ENCODE measurements at regions not wholly inside any gene's neighbourhood (a gene's known extent, or its start where the extent isn't known, plus 50 kb on each side); places are given as distances from the start of the nearest gene placed in this dataset.
A peak's percentile ranks its signal among the peaks of the same experiment; 100 is the strongest.

DNA sequence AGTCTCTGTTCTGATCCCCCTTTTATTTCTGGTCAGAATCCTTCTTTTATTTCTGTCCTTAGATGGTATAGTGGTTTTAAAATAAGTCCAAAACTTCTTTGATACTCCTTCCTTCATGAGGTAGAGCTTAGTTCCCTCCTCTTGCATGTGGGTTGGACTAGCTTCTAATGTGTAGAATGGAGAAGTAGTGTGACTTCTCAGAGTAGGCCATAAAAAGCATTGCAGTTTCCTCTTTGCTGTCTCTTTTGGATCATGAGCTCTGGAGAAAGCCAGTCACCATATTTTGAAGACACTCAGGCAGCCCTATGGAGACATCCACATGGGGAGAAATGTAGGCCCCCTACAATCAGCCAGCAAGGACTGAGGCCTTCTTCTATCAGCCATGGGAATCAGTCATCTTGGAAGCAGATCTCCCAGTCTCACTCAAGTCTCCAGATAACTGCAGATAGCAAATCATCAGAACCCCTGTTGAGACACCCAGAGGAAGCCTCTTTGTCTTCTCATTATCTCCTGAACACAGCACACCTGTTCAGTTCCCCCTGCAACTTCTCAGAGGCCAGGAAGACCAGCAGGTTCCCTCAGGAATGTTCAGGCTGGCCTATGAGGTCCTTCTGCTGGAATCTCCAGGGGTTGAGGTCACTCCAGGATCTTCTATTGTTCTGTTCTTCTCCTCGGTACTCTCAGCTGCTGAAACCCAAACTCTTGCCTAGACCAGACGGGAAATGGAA lies 511.9 kb upstream of the ZMIZ1 start:
- Mint-ChIP-seq H3K4me1 (ENCODE audit: low read depth) (peaks cover 16% of the 10 kb centered on the region), H3K27ac (ENCODE audit: unreplicated experiment) (no peak overlapping the region), H3K27me3 (ENCODE audit: low read depth) (peaks cover 2% of the 10 kb centered on the region), H3K9me3 (ENCODE audit: low read depth) (no peaks in the 10 kb centered on the region), H3K36me3 (ENCODE audit: low read depth) (no peaks in the 10 kb centered on the region), H3K4me3 (ENCODE audit: unreplicated experiment) (no peak overlapping the region)
- DNase-seq (ENCODE audit: low spot score), result no peak
- TF ChIP-seq, protein P1, sequence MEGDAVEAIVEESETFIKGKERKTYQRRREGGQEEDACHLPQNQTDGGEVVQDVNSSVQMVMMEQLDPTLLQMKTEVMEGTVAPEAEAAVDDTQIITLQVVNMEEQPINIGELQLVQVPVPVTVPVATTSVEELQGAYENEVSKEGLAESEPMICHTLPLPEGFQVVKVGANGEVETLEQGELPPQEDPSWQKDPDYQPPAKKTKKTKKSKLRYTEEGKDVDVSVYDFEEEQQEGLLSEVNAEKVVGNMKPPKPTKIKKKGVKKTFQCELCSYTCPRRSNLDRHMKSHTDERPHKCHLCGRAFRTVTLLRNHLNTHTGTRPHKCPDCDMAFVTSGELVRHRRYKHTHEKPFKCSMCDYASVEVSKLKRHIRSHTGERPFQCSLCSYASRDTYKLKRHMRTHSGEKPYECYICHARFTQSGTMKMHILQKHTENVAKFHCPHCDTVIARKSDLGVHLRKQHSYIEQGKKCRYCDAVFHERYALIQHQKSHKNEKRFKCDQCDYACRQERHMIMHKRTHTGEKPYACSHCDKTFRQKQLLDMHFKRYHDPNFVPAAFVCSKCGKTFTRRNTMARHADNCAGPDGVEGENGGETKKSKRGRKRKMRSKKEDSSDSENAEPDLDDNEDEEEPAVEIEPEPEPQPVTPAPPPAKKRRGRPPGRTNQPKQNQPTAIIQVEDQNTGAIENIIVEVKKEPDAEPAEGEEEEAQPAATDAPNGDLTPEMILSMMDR (IDR thresholded peaks at IDR 0.05), result no peak

DNA sequence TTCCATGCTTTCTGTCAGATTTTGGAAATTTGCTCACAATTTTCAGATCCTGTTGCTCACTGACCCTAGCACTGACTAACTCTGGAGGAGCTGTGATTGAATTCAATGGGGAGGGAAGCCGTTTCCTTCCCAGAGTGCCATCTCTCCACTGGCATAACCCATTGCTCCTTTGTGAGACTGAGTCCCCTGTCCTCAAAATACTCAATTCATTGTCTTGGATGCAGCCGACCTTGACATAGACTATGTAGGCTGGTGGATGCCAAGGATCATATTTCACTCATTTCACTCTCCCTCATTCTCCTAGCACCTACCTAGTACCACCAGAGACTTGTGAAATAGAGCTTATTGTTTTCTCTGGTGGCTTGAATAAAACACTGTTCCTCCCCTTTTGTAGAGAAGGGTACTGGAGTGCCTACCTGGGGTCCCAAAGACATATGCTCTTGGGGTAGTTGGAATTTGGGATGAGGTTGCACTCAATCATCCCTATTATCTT lies 511.3 kb upstream of the ZMIZ1 start:
- Mint-ChIP-seq H3K4me3 (ENCODE audit: unreplicated experiment) (no peak overlapping the region), H3K27ac (ENCODE audit: unreplicated experiment) (no peak overlapping the region), H3K27me3 (ENCODE audit: low read depth) (peaks cover 2% of the 10 kb centered on the region), H3K4me1 (ENCODE audit: low read depth) (peaks cover 16% of the 10 kb centered on the region), H3K36me3 (ENCODE audit: low read depth) (no peaks in the 10 kb centered on the region), H3K9me3 (ENCODE audit: low read depth) (no peaks in the 10 kb centered on the region)
- TF ChIP-seq, protein P1 (IDR thresholded peaks at IDR 0.05), result no peak
- no peak for DNase-seq (ENCODE audit: low spot score)

GRCh38 chr10:78559661-78560340 lies 509.0 kb upstream of the ZMIZ1 start:
- Mint-ChIP-seq H3K4me3 (ENCODE audit: unreplicated experiment) (no peak overlapping the region), H3K9me3 (ENCODE audit: low read depth) (no peaks in the 10 kb centered on the region), H3K4me1 (ENCODE audit: low read depth) (peaks cover 20% of the 10 kb centered on the region), H3K27ac (ENCODE audit: unreplicated experiment) (no peak overlapping the region), H3K27me3 (ENCODE audit: low read depth) (peaks cover 2% of the 10 kb centered on the region), H3K36me3 (ENCODE audit: low read depth) (no peaks in the 10 kb centered on the region)
- TF ChIP-seq, protein P1 (IDR thresholded peaks at IDR 0.05), result no peak
- DNase-seq (ENCODE audit: low spot score), result no peak

DNA sequence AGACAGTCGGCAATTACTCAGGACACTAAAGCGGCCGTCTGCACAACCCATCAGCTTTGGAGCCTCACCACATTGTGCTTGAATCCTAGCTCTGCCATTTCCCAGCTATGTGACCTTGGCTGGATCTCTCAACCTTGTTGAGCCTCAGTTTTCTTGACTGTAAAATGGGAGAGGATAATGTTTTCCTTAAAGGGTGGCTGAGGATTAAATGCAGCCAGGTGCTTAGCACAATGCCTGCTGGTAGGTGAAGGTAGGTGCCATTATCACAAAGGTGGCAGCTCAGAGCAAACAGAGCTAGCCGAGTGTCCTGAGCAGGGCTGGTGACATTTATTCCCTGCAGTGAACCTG lies 508.5 kb upstream of the ZMIZ1 start:
- Mint-ChIP-seq H3K9me3 (ENCODE audit: low read depth) (no peaks in the 10 kb centered on the region), H3K36me3 (ENCODE audit: low read depth) (no peaks in the 10 kb centered on the region), H3K27ac (ENCODE audit: unreplicated experiment) (no peak overlapping the region), H3K27me3 (ENCODE audit: low read depth) (peaks cover 2% of the 10 kb centered on the region), H3K4me1 (ENCODE audit: low read depth) (peaks cover 20% of the 10 kb centered on the region), H3K4me3 (ENCODE audit: unreplicated experiment) (no peak overlapping the region)
- TF ChIP-seq, protein P1 (IDR thresholded peaks at IDR 0.05), result no peak
- no peak for DNase-seq (ENCODE audit: low spot score)

DNA sequence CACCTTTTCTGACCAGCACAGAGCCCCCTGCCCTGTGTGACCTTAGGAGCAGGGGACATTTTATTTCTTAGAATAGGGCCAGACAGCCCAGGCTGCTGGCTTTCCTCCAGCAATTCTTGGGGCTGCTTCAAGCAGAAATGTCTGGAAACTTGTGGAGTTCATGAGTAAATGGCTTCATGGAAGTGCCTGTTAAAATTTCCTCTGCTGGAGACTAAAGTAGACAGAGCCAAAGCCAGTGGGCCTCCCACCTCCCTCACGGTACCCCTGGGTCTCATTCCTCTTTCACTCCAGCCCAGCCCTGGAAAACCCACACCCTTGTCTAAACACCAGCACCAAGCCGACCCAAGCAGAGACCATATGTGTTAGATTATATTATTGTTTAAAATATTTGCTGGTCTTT lies 505.5 kb upstream of the ZMIZ1 start:
- peaks cover 36% of the 10 kb centered on the region for H3K4me1 Mint-ChIP-seq (ENCODE audit: low read depth)
- no peak for DNase-seq (ENCODE audit: low spot score)
- H3K27ac Mint-ChIP-seq (ENCODE audit: unreplicated experiment), result peak overlapping the region; percentile 67
- no peak overlapping the region for H3K4me3 Mint-ChIP-seq (ENCODE audit: unreplicated experiment)
- no peaks in the 10 kb centered on the region for H3K36me3 Mint-ChIP-seq (ENCODE audit: low read depth)
- TF ChIP-seq, protein P1 (IDR thresholded peaks at IDR 0.05), result no peak
- H3K27me3 Mint-ChIP-seq (ENCODE audit: low read depth), result peaks cover 2% of the 10 kb centered on the region
- no peaks in the 10 kb centered on the region for H3K9me3 Mint-ChIP-seq (ENCODE audit: low read depth)
